Nephron (organoid): ENCODE measurements at regions not wholly inside any gene's neighbourhood (a gene's known extent, or its start where the extent isn't known, plus 50 kb on each side); places are given as distances from the start of the nearest gene placed in this dataset.

Source experiments
- H3K27ac Mint-ChIP-seq, 3 experiments: 2 replicates each; pipeline ENCODE4 v1.8.0; 2020; ENCODE audit warnings: mixed read lengths in 3 of 3, mild to moderate bottlenecking in 2 of 3, moderate library complexity in 1 of 3
- H3K27me3 Mint-ChIP-seq: 2 replicates; pipeline ENCODE4 v1.8.0; 2021; ENCODE audit warnings: low read depth, mild to moderate bottlenecking, moderate library complexity, mixed read lengths
- H3K36me3 Mint-ChIP-seq: 2 replicates; pipeline ENCODE4 v1.8.0; 2020; ENCODE audit warnings: low read depth, mixed read lengths
- H3K4me1 Mint-ChIP-seq: 2 replicates; pipeline ENCODE4 v1.8.0; 2020; ENCODE audit warnings: mixed read lengths
- H3K4me3 Mint-ChIP-seq, 3 experiments: 2 replicates each; pipeline ENCODE4 v1.8.0; 2020; ENCODE audit warnings: mild to moderate bottlenecking in 3 of 3, mixed read lengths in 3 of 3, moderate library complexity in 2 of 3
- H3K9me3 Mint-ChIP-seq: 2 replicates; pipeline ENCODE4 v1.8.0; 2020; ENCODE audit warnings: mixed read lengths
- TF ChIP-seq, protein P1 (sequence below), 3 experiments: fragments of 200-600 bp; sonication (generic); IDR thresholded peaks; one replicate each; pipeline ENCODE4 v1.5.0; 2021; ENCODE audit warnings: antibody characterized with exemption in 3 of 3; ENCODE audit not compliant: unreplicated experiment in 3 of 3

DNA sequence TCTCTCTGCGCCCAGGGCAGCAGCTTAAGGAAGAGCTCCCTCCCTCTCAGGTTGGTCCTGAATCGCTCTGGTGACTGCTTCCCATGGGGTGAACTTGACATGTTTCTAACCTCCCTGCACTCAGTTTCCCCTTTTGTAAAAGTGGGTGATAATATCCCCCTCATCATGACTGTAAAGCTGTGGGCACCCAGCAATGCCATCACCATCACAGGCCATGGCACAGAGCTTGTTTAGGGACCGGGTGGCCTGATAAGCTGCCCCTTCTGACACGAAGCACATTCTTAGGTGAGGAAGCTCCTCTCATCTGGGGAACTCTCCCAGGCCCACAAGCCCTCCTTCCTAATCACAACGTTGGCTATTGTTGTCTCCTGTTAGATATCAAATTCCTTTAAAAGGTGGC, 972.8 kb upstream of the ZNF722 start:
- Mint-ChIP-seq H3K4me1 (no peaks in the 10 kb centered on the region), H3K27me3 (no peaks in the 10 kb centered on the region)

DNA sequence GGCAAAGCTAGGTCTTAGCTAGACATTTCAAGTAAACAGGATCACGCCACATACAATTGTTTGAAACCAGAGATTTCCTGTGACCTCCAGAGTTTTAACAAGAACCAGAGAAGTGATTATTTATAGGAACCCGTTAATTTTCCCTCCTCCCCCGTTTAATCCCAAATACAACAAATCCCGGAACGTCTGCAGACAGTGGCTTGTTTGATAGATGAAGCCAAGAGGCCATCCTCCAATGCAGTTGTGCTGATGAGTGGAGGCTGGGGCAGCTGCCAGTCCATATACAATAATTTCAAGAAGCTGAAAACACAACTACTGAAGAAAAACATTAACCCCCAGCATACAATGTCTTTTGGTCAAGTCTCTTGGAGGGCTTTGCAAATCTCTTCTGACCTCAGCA, 971.6 kb upstream of the ZNF722 start:
- TF ChIP-seq, protein P1, sequence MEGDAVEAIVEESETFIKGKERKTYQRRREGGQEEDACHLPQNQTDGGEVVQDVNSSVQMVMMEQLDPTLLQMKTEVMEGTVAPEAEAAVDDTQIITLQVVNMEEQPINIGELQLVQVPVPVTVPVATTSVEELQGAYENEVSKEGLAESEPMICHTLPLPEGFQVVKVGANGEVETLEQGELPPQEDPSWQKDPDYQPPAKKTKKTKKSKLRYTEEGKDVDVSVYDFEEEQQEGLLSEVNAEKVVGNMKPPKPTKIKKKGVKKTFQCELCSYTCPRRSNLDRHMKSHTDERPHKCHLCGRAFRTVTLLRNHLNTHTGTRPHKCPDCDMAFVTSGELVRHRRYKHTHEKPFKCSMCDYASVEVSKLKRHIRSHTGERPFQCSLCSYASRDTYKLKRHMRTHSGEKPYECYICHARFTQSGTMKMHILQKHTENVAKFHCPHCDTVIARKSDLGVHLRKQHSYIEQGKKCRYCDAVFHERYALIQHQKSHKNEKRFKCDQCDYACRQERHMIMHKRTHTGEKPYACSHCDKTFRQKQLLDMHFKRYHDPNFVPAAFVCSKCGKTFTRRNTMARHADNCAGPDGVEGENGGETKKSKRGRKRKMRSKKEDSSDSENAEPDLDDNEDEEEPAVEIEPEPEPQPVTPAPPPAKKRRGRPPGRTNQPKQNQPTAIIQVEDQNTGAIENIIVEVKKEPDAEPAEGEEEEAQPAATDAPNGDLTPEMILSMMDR (IDR thresholded peaks at IDR 0.05; ENCODE audit: unreplicated experiment in 3 of 3), result no peak
- H3K27me3 Mint-ChIP-seq, result no peaks in the 10 kb centered on the region
- no peak overlapping the region for H3K27ac Mint-ChIP-seq
- peaks cover 13% of the 10 kb centered on the region for H3K36me3 Mint-ChIP-seq
- no peaks in the 10 kb centered on the region for H3K4me1 Mint-ChIP-seq
- H3K9me3 Mint-ChIP-seq, result peaks cover 84% of the 10 kb centered on the region
- no peak overlapping the region for H3K4me3 Mint-ChIP-seq

More for the DNA sequence above, 972.8 kb upstream of the ZNF722 start:
- TF ChIP-seq, protein P1 (IDR thresholded peaks at IDR 0.05; ENCODE audit: unreplicated experiment in 3 of 3), result no peak
- H3K27ac Mint-ChIP-seq, result no peak overlapping the region
- H3K36me3 Mint-ChIP-seq, result peaks cover 13% of the 10 kb centered on the region
- peaks cover 75% of the 10 kb centered on the region for H3K9me3 Mint-ChIP-seq
- no peak overlapping the region for H3K4me3 Mint-ChIP-seq

DNA sequence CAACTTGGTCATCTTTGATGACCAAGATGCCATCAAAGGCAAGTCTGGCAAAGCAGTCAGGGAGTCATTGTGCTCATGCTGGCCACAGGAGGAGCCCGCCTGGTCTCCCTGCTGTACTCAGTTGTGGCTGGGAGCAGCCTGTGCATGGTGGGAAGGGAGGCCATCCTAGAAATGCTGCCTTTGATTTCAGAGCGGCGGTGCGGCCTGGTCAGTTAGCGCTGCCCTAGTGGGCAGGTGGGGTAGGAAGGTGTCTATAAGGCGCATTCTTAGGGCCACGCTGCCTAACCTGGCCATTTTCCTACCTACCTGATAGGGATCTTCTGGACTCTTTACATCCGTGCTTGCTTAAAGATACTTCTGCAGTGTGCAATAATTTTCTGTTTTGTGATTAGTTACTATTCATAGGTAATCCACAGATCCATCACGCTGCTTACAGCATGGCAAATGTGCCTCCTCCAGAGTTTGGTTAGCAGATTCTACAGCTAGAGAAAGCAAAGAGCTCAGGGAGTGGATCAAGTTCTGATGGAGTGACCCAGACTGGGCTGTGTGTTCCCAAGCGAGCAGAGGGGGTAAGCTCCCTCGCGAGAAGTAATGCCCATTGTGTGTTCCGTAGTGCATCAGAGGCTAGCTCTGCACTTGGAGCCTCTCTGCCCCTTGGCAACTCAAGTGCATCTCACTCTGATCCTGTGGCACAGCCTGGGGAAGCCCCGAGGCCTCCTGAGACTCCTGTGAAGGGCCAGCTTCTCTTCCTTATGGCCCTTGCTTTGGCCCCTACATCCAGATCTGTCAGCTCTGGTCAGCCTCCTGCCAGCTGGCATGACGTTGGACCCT, 970.1 kb upstream of the ZNF722 start:
- Mint-ChIP-seq H3K4me3 (no peak overlapping the region), H3K27ac (no peak overlapping the region), H3K36me3 (peaks cover 9% of the 10 kb centered on the region), H3K4me1 (no peaks in the 10 kb centered on the region), H3K27me3 (no peaks in the 10 kb centered on the region), H3K9me3 (peaks cover 90% of the 10 kb centered on the region)
- TF ChIP-seq, protein P1 (IDR thresholded peaks at IDR 0.05; ENCODE audit: unreplicated experiment in 3 of 3), result no peak

DNA sequence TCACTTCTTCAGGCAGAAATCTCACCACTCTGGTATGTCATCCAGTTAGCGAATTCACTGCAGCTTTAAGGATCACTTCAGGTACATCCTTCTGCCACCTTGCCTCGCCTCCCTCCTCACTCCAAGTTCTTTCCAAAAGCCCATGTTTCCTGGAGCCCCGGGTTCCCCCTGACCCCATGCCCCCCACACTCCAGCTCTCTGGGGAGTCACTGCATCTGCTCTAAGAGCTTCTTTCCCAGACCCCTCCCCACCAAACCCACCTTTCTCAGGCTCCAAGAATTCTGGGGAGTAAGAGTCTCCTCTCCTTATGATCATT, 969.5 kb upstream of the ZNF722 start:
- H3K4me1 Mint-ChIP-seq, result no peaks in the 10 kb centered on the region
- no peak overlapping the region for H3K4me3 Mint-ChIP-seq
- H3K27me3 Mint-ChIP-seq, result no peaks in the 10 kb centered on the region
- peaks cover 88% of the 10 kb centered on the region for H3K9me3 Mint-ChIP-seq
- TF ChIP-seq, protein P1 (IDR thresholded peaks at IDR 0.05; ENCODE audit: unreplicated experiment in 3 of 3), result no peak
- no peak overlapping the region for H3K27ac Mint-ChIP-seq
- peaks cover 9% of the 10 kb centered on the region for H3K36me3 Mint-ChIP-seq

DNA sequence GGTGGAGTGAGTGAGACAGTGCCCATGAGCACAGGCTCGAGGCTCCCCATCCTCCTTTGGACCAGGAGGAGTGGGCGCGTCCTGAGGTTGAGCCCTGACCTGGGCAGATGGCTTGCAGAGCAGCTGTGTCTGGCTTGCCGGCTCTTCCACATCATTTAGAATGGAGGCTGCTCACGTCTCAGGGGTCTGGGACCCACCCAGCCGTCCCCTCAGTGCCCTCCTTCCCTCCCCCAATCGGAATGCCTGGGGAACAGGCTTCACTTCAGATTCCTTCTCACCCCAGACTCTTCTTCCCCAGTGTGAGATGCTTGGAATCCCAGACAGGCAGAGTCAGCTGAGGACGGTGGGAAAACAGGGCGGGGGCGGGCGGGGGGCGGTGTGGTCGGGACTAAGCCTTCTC, 968.6 kb upstream of the ZNF722 start:
- H3K27me3 Mint-ChIP-seq, result no peaks in the 10 kb centered on the region
- H3K9me3 Mint-ChIP-seq, result peaks cover 83% of the 10 kb centered on the region
- H3K4me1 Mint-ChIP-seq, result no peaks in the 10 kb centered on the region
- H3K4me3 Mint-ChIP-seq, result no peak overlapping the region
- no peak overlapping the region for H3K27ac Mint-ChIP-seq
- peaks cover 9% of the 10 kb centered on the region for H3K36me3 Mint-ChIP-seq
- TF ChIP-seq, protein P1 (IDR thresholded peaks at IDR 0.05; ENCODE audit: unreplicated experiment in 3 of 3), result no peak

DNA sequence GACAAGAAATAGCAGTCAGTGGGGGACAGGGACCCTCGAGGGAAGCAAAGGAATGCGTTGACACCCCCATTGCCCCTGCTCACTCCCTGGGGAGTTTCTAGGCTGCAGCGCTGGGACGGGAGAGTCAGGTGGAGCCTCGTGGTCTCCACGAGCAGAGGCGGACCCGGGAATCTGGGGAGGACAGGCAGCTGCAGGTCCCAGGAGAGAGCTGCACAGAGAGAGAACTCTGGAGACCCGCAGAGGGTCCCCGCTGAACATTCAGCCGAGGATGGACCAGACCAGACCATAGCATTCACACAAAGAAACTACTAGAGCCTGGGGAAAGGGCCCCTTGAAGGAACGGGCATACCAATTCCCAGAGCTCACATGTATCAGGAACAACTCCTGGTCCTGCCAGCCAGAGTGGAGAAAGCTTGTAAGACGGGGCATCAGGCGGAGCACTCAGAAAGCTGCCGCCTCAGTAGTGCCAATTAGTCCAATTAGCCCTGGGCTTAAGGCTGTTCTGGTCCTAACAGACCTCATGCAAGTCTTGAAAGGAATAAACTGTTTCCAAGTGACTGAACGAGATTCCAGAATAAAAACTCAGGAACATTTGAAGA, 966.7 kb upstream of the ZNF722 start:
- H3K4me3 Mint-ChIP-seq, result no peak overlapping the region

More for the DNA sequence above, 966.7 kb upstream of the ZNF722 start:
- H3K4me1 Mint-ChIP-seq, result no peaks in the 10 kb centered on the region
- peaks cover 78% of the 10 kb centered on the region for H3K9me3 Mint-ChIP-seq
- TF ChIP-seq, protein P1 (IDR thresholded peaks at IDR 0.05; ENCODE audit: unreplicated experiment in 3 of 3), result no peak
- no peak overlapping the region for H3K27ac Mint-ChIP-seq
- peaks cover 9% of the 10 kb centered on the region for H3K36me3 Mint-ChIP-seq
- peaks cover 2% of the 10 kb centered on the region for H3K27me3 Mint-ChIP-seq
